GM18502 (cell line): ENCODE measurements at regions not wholly inside any gene's neighbourhood (a gene's known extent, or its start where the extent isn't known, plus 50 kb on each side); places are given as distances from the start of the nearest gene placed in this dataset.
"Not testable (repeated sequence)": the region's sequence is repeated elsewhere in the genome, so short reads cannot be mapped to it uniquely, and the experiment has no call there.

ENCODE experiments used
- ATAC-seq: cut with Tn5 transposase; IDR thresholded peaks from one replicate; pipeline ENCODE4 v1.9.1; 2021; ENCODE audit warnings: mild to moderate bottlenecking; ENCODE audit not compliant: unreplicated experiment, poor library complexity

DNA sequence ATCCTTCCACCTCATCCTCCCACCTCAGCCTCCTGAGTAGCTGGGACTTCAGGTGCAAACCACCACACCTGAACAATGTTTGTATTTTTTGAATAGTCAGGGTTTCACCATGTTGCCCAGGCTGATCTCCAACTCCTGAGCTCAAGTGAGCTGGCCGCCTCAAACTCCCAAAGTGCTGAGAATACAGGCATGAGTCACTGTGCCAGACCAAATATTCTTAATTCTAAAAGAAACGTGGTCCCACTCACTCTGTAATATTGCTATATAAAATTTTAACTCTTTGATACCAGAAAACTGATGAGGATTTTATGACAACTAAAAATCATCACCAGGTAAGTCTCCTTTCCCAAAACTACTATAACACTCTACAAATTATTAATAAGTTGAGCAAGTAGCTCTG, 716.8 kb upstream of the GJE1 start:
- no peak for ATAC-seq

DNA sequence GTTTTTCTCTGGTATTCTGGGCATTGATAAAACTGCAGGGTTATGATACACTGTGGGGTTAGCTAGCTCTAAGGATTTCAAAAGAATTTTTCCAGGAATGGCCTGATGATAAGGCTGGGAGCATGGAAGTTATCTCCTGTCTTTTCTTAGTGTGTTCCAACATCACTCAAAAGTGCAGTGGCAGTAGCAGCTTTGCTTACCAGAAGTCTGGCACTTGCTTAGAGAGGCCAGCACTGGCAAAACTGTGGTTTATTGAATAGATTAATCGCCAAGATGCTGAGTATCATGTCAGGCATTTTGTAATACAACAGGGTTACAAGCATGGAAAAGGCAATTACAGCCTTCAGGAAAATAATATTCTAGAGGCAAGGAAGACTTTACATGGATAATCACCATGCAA, 719.5 kb upstream of the GJE1 start:
- no peak for ATAC-seq

DNA sequence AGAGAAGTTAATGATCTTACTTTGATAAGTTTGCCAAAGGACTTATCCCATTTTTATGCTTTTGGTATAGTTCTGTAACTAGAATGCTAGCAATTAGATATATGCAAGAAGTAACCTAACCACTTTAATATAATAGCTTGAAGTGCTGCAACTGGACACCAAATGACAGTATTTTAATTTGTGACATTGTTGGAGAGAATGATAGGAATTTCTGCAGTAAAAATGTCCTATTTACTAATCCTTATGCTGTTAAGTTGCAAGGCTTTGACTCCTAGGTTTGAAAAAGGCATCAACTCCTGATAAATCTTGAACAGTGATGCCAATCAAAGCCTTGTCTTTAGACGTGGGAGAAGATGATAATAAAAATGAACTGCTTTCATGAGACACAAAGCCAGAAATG, 726.0 kb upstream of the GJE1 start:
- ATAC-seq, result no peak

DNA sequence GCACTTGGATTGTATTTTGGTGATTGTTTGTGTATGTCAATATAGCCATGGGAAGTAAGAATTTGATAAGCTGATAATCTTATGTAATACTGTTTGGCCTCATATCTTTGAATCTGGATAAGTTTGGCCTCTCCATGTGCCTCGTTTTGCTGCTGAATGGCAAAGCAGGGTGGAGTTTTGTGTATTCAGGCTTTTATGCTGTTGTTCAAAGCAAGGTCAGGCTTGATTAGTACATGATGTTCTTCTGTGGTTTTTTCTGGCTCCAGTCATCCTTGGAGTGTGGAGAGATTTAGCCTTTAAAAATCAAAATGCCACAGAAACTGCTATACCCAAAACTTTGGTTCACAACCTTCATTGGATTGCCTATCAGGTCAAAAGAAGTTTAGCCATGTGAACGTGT, 728.9 kb upstream of the GJE1 start:
- no peak for ATAC-seq

DNA sequence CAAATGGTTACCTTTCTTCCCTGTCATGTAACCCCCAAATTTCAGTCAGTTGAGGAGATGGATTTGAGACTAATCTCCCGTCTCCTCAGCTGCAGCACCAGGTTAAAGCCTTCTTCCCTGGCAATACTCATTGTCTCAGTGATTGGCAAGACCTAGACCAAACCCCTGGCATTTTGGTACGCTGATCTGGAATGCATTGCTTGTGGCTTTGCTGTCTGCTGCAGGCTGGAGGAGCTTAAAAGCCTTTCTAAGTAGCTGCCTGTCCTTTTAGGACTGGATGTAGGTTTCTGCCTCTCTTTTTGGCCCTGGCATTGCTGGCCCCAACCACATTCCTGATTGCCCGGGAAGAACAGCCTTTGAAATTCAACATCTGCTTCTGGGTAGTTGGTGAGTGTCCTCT, 729.6 kb upstream of the GJE1 start:
- no peak for ATAC-seq

DNA sequence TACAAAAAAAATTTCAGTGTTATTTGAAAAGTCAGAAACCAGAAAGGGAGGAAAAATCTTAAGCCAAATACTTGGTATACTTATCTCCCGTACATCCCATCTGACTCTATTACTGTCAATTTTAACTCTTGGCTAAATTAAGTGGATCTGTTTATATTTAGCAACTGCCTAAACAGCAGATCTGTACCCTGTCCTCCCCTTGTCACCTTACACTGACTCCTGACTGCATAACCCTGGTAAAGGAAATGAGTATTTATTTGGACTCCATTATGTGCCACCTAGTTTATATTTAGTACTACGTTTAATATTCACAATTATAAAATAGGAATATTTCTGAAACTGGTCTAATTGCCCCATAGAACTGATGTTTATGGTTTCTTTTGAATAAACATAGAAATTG, 730.2 kb upstream of the GJE1 start:
- no peak for ATAC-seq

DNA sequence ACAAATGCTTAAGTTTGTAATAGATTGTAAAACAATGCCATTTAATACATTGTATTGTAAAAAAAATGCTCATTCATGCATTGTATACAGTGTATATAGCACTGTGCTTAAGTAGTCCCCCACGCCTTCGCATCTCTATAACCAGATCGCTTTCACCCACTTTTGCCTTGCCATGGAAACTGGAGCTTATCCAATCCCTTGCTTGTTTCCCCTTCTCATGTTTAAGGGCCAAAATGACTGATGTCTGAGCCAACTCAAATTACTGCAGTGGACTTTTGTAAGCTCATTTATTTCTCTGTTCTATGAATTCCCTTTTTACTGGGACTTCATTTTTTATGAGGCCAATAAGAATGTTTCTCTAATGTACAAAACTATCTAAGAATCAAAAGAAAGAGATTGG, 730.9 kb upstream of the GJE1 start:
- no peak for ATAC-seq

DNA sequence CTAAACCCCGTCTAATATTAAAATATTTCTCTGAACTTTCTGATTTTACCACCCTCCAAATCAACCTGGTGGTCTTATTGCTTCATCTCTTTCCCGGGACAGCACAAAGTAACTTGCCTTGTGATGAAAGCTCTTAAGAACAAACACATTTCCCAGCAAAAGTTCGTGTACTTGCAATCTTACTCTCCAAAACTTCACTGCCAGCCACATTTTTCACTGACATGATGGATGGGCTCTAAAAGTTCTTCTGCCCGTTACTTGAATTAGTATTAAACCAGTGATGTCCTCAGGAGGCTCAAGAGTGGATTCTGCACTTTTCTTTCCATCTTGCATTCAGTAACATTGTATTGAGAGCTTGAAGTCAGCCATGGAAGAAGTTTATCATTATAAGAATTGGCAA, 731.6 kb upstream of the GJE1 start:
- no peak for ATAC-seq

DNA sequence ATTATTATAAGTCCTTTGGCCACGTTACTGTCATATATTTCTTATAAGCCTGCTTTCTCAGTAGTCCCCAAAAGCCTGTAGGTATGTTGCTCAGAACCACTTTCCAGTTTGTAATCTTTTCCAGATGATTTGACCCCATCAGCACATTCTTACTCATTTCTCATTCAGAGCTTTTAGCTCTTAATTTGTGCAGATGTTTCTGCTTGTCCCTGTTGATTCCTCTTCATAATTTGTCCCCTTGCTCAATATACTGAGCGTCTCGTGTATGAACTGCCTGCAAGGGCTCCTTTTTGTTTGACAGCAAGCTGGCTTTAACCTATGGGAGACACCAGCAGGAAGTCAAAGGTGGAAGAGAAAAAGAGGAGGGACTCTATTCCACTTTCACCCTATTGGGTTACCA, 733.8 kb upstream of the GJE1 start:
- no peak for ATAC-seq

DNA sequence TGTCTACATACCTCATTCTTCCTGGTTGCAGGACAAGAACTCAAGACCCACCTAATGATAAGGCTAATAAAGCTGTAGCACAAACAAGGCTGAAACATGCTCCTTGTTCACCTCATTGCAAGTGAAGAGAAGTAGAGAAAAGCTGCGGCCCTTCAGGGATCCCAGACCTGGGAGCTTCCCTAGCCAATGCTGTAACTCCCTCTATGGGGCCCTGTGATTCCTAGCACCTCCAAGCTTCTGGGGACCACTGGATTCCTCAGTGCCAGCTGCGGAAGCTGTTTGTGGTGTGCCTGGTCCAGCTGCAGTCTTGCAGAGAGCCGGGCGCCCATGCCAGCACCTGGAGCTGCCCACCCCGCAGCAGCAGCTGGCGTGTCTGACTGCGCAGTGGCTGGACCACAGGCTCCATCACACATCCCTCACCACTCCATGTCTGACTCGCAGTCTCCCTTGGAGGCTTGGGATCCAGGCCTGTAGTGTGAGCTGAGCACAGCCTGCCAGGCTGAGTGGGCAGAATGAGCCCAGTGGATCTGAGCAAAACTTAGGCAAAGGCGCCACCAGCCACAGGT, 737.2 kb upstream of the GJE1 start:
- no peak for ATAC-seq

DNA sequence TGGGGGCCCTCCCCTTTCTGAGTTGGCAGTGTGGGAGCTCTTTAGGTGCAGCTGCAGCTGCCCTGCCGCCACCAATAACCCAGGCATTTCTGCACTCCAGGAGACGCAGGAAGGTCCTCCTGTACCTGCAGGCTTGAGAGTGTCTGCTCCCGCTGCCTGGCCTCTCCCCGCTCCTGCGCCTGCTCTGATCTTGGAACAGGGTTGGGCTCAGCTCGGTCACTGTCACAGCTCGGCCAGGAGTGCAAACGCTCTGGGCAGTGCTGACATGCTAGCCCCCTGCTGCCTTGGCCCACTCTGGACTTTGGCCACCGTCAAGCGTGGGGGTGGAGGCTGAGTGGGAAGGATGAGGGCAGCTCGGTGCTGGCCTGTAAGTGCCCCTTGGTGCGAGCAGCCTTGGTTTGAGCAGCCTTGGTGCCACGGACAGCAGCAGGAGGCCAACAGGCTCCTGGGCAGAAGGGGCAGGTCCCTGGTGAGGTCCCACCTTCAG, 738.1 kb upstream of the GJE1 start:
- ATAC-seq, result no peak

DNA sequence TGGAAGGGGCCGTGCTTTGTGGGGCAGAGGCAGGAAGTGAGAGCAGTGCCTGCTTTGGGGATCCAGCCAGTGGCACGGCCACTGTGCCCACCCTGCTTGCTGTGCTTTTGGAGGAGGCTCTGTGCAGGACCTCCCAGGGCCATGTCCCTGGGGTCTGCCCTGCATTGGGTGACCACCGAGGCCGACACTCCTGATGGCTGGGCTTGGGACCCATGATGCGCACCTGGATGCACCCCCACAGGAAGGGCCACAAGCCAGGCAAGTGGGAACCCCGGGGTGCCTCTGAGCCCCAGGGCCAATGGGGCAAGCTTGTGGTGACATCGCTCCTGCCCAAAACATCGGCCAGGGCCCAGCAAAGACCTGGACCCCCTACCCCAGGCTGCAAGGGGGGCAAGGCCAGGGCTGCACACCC, 738.6 kb upstream of the GJE1 start:
- ATAC-seq, result no peak

DNA sequence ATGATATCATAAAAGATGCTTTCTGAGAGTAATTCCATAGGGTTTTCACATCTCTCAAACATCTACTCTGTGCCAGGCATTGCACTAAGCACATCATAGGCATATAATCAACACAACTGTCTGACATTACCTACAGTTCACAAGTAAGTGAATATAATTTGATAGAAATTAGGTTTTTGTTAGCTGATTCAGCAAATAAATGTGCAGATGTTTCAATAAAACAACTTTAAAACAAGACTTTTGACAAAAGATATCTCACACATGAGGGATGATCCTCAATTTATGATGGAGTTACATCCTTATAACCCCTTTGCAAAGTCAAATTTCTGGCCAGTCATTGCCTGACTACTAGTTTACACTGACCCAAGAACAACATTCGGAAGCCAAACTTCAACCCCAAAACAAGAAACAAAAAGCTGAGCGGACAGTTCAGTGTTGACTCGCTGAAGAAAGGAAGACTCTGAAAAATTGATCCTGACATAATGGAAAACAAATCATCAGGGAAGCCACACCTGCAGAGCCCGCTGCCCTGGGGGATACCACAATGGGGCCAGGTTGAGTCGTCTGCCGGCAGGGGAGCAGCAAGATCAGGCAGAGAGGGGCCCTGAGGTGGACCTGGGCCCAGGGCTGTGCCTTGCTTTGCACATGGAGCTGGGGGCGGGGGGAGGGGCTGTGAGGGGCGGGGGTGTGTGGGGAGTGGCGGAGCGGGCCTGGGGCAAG, 739.2 kb upstream of the GJE1 start:
- no peak for ATAC-seq

DNA sequence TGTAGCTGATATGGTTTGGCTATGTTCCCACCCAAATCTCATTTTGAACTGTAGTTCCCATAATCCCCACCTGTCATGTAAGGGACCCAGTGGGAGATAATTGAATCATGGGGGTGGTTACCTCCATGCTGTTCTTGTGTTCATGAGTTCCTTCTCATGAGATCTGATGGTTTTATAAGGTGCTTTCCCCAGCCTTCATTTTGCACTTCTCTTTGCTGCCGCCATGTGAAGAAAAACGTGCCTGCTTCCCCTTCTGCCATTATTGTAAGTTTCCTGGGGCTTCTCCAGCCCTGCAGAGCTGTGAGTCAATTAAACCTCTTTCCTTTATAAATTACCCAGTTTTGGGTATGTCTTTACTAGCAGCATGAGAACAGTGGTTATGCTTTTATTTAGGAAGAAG, 741.6 kb upstream of the GJE1 start:
- ATAC-seq, result not testable (repeated sequence)

DNA sequence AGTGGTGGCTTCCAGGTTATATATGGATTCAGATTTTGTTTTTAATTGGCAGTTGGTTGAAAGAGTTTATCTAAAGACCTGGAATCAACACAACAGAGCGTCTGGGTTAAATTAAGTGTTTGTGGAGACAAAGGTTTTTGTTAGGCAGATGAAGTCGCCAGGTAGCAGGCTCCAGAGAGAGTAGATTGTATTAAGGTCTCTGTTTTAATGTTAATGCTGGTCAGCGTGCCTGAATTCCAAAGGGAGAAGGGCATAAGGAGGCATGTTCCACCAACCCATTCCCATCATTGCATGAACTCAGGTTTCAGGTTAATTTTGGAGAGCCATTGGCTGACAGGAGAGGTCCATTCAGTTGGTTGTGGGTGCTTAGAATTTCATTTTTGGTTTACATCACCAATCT, 744.1 kb upstream of the GJE1 start:
- ATAC-seq, result no peak

DNA sequence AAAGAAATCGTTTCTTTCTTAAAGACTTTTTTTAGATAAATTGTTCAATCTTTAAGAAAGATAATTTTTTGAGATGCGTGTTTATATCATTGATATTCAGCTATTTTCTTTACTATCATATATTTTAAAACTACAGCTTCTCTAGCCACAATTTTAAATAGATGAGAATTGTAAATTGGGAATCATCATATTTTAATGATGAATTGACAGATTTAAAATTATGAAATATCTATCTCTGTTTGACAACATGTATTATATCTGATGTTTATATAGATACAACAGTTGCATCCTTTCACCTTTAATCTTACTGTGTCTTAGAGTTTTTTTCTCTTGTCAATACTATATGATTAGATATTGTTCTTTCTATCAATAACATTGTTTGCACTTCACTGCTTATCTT, 762.3 kb upstream of the GJE1 start:
- no peak for ATAC-seq

DNA sequence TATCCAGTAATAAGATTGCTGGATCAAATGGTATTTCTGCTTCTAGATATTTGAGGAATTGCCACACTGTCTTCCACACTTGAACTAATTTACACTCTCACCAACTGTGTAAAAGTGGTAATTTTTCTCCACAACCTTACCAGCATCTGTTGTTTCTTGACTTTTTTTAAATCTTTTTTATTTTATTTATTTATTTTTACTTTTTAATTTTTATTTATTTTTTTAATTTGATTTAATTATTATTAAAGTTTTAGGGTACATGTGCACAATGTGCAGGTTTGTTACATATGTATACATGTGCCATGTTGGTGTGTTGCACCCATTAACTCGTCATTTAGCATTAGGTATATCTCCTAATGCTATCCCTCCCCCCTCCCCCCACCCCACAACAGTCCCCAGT, 765.9 kb upstream of the GJE1 start:
- not testable (repeated sequence) for ATAC-seq

DNA sequence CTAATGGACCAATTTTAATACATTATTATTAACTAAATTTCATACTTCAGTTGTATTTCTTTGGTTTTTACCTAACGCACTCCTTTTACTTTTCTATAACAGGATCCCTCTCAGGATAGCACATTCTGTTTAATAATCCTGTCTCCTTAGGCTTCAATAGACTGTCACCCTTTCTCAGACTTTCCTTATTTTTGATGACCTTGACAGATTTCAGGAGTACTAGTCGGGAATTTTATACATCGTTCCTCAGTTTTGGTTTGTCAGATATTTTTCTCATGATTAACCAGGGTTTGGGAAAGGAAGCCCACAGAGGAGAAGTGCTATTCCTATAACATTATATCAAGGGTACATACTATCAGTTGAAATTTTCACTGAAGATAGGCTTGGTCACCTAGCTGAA, 768.0 kb upstream of the GJE1 start:
- ATAC-seq, result no peak

DNA sequence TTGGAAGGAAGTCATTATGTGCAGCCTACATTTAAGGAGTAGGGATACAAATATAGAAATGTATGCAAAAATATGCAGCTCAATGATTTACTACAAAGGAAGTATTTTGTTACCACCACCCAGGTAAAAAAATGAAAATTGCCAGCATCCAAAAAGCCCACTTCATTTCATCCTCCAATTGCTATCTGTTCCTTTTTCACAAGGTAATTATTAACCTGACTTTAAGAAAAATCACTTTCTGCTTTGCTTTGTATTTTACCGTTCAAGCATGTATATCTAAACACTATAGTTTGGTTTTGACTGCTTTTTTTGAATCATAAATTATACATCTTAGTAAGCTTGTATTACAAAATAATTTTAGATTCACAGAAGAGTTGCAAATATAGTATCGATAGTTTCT, 768.5 kb upstream of the GJE1 start:
- ATAC-seq, result no peak

DNA sequence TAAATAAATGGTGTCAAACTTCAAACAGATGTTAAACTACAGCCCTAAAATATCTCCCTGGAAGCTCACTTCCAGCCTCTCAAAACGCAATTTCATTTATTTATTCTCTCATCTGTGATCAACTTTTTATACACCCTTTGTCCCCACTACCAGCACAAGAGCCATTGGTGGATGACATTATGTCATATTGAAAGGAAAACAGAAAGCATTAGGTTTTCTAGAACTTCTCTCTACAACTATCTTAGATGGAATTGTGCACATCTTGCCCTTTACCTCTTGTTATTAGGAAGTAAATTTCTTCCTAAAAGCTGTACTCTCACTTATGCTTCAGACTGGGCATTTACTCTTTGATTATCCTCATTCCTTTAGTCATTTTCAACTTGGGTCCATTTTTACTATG, 771.2 kb upstream of the GJE1 start:
- no peak for ATAC-seq

DNA sequence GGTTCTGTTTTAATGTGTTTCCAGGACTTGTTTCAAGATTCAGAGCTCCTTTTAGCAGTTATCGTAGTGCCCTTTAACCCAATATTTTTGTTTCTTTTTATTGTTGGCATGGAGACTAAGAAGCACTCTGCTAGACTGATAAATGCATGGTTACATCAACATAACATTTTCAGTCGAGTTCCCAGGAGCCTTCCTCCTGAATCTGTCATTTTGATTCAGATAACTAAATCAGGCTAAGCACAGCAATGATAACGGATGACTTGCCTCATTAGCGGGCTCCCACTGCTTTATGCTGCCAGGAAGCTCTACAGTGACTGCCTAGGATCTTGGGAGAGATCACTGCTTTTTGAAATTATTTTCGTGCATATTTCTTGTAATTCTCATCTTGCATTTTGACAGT, 772.8 kb upstream of the GJE1 start:
- no peak for ATAC-seq

DNA sequence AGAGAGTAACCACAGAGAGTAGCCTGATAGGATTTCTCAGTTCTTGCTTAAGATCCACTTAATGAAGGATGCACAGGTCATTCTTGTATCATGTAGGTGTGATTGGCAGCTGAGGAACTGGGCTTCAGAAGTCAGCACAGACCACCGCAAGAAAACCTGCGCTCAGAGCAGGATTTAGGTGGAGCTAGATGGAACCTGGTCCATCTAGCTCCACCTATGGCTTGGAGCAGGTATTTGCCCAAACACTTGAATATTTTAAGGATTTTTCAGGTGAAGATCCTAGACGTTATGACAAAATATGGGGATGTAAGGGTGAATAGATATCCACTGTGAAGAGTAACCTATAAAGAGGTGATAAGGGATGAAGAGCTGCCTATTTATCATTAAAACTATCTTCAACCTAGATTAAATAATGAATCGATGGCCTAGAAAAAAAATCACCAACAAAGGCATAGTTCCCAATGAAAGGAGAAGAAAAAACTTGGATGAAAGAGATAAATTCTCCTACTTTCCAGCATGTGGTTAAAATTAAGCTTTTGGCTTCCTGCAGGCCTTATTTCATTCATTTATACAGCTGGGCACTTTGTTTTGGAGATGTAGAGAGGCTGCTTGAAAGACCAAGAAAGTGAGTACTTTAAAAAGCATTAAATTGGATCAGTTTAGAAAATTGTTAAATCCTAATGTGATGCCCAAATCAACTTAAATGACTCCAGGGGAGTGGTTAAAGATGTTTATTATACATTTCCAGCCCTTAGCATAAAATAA, 778.4 kb upstream of the GJE1 start:
- no peak for ATAC-seq
